SHP77 (cell line): ENCODE measurements at regions not wholly inside any gene's neighbourhood (a gene's known extent, or its start where the extent isn't known, plus 50 kb on each side); places are given as distances from the start of the nearest gene placed in this dataset.

Experiments used
- DNase-seq, 2 experiments: peaks; one replicate each; lab custom pipeline; 2025; lab: John Stamatoyannopoulos, UW

DNA sequence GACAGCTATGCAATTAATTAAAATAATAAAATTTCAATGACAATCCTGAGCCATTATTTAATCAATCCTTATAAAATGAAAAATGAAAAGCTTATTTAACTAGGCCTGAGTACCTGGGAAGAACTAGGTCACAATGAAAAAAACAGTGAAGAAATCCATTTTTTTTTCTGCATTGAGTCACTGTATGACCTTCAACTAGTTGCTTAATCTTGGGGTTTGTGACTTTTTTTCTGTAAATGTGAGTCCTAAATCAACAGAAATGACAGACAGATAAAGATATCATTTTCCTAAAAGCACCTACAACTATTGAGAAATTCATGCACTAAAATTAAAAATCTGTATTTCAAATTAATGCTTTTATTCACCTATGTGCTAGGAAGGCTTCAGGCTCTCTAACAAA is 96.8 kb downstream of the TMEM26 start:
- DNase-seq: no peak

DNA sequence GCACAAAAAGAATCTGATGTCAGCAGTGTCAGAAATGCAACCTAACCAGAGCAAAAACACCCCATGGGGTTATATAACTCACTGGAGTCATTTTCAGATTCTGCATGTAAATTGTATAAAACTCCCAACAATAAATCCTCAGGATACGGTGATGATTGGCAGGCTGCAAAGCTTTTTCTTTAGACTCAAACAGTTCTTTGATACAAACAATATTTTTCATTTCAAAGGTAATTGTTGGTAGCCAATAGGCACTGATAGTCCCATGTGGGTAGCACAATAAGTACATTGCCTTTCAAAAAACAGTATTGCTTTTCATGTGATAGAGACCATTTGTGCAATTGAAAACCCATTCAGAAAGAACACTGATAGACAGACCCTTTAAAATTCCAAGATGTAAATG is 98.0 kb downstream of the TMEM26 start:
- DNase-seq: no peak

DNA sequence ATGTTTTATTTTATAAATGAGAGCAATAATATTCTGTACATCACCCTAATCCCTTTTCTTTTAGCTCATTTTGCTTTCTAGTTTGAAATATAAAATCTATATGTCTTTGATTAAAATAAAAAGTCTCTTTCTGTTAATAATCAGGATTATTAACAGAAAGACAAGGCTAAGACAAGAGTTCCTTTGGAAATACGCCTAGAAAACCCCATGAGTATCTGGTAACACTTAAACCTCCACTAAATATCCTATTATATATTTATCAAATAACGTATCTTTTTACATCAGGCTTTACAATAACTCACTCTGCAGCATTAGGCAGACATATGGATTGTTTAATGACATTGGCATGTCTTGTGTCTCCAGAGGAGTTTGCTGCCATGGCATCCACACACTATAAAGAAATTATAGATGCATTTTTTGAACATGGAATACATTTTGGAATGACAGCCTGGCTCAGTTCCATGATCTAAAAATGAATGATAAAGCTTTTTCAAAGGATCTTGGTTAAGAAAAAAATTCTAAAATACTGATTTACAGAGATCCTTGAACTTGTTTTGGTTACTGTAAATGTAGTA is 98.7 kb downstream of the TMEM26 start:
- no peak for DNase-seq

DNA sequence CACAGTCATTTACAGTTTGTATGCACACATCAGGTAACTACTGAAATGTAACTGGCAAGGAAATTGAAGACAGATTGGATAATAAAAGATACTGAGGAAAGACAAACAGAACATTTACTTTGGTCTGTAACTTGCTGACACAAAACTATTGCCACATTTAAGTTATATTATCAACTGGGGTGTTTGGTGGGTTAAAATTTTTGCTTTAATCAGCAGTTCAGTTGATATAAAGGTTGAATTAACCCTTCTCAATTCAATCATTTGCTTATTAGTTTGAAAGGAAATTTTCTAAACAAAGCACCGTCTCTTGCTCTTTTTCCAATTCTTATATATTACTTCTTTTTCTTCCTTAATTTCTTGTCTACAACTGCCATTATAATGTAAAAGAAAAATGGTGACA is 102.4 kb downstream of the TMEM26 start:
- no peak for DNase-seq

DNA sequence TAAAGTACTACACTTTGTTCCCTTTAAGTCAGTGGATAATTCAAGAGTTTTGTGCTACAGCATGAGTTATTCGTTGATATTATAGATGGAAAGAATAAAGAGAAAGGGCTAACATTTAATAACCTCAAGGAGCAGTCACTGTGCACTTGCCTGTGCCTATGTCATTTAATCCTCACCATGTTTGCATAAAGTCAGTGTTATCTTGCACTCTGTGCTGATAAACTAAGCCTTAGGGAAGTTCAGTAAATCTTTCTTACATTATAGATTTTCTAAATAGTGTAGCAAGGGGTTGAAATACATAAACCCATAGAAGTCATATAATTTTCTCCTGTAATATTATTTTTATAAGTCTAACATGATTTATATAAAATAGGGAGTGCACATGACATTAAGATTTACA is 103.1 kb downstream of the TMEM26 start:
- DNase-seq: no peak

DNA sequence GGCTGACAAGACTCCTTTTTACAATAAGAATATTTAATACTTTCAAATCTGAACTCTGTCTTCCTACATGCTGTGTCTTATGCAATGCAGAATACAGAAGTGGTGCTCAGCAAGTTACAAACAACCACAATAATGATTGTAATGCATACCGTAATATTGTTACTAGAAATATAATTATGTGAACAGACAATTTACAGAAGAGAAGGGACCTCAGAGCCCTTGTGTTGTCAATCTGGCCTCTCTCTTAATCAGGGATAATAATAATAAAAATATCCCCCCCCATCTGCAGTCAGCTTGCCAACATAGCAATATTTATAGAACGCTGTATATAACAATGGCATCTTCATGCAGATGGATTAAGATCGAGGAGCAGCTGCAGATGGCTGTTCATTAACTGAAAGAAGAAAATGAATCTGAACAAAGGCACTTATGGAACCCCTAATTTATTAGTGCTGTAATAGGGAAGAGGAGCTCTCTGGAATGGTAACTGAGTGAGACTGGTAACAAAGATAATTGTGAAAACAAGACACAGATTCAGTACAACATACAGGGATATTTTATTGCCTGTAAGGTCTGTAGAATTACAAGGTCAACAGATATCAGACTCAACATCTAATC is 106.3 kb downstream of the TMEM26 start:
- no peak for DNase-seq

DNA sequence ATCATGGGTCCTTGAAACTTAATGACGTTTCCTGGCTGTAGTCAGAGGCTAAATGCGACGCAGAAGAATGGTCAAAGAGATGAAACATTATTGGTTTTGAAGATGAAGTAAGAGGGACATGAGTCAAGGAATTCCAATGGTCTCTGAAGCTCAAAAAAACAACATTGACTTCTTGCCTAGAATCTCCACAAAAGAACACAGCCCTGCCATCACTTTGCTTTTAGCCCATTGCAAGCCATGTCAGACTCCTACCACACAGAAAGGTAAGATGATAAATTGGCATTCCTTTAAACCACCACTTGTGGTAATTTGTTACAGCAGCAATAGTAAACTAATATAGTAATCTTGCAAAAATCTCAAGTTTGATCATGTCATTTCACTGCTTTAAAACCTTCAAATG is 109.4 kb downstream of the TMEM26 start:
- no peak for DNase-seq

DNA sequence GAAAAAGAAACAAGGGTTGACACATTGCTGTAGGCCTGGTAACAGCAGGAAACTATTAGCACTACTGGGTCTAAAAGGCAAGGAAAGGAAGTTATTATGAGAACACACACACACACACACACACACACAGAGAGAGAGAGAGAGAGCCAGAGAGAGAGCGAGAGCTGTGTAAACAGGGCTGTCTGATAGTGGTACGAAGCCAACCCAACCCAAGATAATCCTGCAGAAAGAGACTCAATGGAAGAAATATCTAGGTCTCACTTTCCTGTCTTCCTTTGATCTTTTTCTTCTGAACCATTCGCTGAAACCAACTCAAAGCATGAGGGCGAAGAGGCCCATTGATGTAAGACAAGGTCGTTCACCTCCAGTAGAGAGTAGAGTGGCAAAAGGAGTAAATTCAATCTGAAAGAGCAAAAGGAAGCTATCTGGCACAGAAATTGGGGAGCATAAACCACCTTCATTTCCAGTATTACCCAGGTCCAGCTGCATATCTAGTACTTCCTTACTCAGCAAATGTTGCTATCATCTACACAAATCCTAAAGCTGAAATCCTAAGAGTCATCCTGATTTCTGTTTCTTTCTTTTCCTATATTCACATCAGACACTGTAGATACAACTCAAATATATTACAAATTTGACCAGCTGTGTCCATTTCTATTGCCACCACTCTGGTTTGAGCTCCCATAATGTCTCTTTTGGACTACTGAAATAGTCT is 110.2 kb downstream of the TMEM26 start:
- no peak for DNase-seq

DNA sequence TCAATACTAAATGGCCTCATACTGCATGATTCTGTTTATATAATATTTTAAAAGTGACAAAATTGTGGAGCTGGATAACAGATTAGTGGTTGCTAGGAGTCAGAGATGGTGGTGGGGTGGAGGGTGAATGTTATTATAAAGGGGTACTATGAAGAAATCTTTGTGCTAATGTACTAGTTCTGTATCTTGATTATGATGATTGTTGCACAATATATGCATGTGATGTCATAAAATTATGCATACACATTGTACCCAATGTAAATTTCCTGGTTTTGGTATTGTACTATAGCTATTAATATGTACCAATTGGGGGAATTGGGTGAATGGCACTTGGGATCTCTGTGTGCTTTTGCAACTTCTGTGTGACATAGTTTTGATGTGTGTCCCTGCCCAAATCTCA is 112.2 kb downstream of the TMEM26 start:
- DNase-seq: no peak

DNA sequence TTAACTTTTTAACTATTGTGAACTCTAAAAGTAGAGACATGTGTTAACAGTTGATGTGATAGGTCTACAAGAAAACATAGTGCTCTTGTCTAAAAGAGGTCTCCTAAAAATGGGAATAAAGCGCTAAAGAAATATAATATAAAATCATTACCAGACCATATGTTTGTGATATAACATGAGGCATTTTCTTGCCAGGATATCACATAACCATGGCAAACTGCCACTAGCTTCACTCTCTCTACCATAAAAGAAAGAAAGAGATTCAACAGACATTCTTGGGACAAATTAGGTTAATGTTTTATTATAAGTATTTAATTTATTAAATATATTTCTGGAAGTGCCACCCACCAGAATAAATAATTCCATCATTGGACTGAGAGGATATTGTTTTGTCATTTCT is 115.0 kb downstream of the TMEM26 start:
- no peak for DNase-seq

DNA sequence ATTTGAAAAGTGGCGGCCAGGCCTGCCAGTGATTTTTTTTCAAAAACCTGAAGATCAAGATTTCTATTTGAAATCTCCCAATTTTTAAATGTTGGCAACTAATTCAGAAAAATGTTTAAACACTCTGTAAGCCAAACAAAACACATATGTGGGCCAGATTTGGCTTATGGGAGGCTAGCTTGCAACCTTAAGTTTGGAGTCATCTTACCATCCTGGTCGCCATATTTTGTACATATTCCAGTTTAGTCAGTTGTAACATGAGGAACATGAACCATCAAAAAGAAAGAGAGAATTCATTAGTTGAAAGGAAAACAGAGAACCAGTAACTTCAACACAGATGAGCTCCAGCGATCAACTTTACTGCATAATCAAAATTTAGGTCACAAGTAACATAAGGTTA is 115.4 kb downstream of the TMEM26 start:
- DNase-seq: no peak

DNA sequence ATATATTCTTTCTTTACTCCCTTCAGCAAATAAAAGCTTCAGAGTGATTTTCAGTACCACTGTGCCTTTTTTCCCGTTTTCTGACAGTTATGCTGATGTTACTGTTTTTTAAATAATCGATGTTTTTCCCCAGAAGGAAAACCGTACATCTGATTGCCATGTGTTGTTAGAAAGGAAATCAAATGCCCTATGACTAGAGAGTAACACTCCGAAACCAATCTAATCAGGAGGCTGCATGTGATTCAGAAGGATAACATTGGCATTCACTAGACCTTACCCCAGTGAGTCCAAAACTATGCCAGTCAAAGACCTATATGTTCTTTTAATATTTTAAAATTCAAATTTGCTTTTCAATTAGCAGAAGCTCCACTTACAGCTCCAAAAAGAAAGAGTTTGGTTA is 116.3 kb downstream of the TMEM26 start:
- DNase-seq: no peak

DNA sequence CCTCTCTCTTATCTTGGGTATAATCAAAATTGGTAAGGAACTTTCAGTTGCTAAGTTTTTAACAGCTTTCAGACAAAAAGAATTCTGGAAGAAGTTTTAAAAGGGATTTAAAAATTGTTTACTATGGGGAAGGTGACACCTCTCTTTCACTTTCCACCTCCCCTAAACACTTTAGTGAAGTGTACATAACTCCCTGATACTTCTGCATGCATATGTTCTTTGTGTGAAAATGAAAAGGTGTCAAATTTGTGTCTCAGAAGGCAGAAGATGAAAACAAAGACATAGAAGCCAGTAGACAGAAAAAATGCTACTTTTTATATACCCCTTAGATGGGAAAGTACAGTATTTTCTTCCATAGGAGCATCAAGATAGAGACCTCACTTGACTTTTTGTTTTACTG is 117.8 kb downstream of the TMEM26 start:
- no peak for DNase-seq

DNA sequence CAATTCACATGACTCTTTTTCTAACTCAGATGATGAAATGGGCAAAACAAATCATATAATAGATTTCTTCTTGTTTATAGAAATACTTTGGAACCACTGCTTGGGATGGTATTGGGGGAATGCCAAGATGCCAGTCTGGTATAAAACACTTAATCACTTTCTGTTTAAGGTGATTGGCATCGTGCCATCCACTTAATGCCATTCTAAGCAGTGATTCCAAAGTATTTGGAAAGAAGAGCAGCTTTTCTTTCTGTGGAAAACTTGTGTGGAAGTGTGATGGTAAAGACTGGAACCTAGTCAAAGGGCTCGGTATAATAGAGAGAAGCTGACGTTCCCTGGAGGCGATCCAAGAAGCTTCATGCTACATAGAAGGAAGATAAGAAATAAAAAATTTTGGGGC is 120.6 kb downstream of the TMEM26 start:
- no peak for DNase-seq

DNA sequence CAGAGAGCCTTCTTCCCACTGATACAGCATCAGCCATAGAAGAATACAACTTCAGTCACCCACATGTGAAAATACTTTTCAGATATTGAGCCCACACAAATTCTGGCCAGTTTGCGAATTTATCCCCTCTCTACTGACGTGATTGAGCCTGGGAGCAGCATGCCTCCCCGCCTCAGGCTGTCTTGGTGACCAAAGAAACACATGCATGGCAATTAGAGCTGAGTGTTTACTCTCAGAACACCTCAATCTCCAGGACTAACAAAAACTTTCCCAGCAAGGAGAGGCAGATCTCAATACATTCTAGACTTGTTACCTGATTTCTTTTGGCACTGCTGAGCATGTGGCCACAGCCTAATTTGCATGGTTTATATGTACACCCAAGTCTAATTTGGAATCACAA is 122.5 kb downstream of the TMEM26 start:
- DNase-seq: no peak

DNA sequence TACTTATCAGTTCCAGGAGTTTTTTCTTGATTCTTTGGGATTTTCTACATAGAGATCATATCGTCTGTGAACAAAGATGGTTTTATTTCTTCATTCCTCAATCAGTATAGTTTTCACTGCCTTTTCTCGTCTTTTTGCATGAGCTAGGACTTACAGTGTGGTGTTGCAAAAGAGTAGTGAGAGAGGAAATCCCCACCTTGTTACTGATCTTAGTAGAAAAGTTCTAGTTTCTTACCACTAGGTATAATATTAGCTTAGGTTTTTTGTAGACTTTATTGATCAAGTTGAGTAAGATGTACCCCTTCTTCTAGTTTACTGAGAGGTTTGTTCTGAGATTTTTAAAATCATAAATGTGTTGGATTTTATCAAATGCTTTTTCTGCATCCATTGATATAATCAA is 123.3 kb downstream of the TMEM26 start:
- DNase-seq: no peak

DNA sequence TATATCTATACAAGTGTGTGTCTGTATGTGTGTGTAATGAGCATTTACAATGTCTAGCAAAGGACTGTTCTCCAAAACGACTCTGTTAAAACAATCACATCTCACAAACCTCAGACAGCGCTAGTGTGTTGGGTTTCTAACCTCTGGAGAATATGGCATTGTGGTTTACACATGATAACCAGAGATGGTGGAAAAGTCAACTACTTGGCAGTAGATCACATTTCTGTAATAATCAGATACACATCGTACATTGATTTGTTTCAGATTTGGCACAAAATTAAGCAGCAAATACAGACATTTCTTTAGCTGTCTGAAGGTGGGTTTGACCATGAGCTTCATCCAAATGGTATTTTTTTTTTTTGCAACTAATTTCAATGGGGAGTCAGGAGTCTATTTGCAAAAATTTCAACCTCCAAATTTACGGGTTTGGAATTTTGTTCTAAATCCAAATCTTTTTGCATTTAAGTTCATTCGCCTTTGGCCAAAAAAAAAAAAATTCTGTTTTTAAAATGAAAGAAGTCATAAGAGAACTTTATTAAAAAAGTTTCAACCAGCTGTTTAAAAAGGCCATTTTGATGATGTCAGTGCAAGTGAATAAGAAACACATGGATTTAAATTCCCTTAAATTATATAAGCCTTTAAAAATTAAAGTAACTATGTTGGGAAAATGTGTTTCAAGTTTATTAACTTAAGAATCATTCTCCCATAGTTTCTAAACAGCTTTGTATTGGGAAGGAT is 127.8 kb downstream of the TMEM26 start:
- DNase-seq: no peak

DNA sequence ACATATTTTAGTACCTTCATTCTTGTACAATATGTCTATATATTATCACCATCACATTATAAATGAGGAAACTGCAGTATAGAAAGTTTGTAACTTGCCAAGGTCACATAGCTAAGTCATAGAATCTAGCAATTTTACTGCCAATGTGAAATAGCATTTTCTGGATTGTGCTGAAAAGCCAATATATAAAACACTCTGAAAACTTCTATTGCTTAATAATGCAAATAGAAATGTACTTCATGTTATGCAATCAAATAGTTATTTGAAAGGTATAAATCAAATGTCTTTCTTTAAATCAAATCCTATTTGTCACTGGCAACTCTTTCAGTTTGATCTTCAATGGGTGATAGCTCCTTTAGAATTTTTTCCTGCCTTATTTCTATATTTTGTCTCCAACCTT is 129.5 kb downstream of the TMEM26 start:
- no peak for DNase-seq

DNA sequence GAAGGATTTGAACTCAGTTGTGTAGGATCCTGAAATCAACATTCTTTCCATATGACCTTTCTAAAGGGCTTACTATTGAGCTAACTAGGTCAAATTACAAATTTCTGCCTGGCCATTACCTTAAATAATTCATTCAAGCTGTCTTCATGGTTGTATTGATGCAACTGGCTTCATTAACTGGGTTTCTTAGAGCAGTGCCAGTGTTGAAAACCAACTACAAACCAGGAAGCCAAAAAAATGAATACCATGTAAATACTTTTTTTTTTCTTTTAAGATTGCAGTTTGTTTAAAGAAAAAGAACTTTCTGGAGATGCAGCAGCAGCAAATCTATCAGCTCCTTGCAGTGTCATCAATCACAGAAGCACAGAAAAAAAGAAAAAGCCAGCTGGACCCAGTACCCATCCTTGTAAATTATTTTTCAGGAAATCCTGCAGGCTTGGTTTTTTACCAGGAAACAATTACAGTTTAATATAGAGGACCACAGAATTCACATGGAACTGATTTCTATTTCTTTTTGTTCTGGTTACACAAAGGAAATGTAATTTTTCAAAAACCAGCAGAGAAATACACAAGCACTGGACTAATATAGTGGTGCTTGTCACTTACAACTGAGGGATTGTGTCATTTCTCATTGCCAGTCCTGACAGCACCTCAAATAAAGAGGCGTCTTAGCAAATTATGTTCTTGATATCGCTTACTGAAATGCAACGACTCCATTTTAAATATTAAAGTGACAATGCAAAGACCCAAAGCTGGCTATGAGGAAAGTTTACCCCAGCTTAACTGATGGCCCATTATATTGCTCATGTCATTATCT is 131.9 kb downstream of the TMEM26 start:
- DNase-seq: no peak

DNA sequence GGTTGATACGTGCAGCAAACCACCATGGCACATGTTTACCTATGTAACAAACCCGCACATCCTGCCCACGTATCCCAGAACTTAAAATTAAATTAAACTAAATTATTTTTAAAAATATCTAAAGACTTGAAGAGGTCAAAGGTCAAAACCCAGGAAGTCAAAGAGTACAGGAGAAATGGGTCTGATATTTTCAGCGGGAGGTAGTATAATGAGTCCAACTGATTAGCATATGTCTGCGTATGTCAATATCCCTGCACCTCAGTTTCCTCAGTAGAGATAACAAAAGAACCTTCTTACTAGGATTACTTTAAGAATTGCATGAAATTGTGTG is 133.0 kb downstream of the TMEM26 start:
- no peak for DNase-seq

DNA sequence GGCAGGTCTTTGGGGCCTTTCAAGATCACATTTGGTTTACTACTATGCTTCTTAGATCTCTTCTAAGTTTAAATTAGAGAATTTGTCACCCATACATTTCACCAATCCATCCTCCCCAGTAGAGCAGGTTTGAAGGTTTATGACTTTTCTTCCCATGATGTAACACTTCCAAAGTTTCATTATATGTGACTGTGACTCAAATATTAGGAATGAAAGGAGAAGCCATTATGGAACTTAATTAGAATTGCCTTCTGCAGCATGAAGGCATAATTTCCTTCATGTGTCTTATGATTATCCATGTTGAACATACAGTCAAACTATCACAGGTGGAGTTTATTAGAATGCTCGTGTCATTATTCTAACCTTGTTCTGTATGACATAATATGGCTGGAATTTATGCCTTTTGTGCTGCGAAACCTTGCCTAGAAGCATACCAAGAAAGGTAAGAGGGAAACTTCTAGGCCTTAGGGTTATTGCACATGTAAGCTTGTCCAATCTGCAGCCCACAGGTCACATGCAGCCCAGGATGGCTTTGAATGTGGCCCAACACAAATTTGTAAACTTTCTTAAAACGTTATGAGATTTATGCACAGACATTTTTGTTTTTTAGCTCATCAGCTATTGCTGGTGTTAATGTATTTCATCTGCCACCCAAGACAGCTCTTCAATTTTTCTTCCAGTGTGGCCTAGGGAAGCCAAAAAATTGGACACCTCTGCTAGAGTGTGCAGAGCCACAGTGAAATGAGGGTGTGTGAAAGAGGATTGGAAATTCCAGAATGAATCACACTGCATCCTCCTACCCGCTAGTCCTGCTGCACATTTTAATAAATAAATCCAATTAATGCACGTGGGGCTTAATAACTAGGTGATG is 133.6 kb downstream of the TMEM26 start:
- DNase-seq: no peak
